Esophagus mucosa (tissue), 1 donor: ENCODE measurements at regions not wholly inside any gene's neighbourhood (a gene's known extent, or its start where the extent isn't known, plus 50 kb on each side); places are given as distances from the start of the nearest gene placed in this dataset.

ENCODE experiments used
- ATAC-seq: fragments of 200-7000 bp; cut with Tn5 transposase; one replicate; pipeline ENCODE4 v1.9.1; 2020
- donor health status: DM: yes; HTN: yes; CAD: no.

DNA sequence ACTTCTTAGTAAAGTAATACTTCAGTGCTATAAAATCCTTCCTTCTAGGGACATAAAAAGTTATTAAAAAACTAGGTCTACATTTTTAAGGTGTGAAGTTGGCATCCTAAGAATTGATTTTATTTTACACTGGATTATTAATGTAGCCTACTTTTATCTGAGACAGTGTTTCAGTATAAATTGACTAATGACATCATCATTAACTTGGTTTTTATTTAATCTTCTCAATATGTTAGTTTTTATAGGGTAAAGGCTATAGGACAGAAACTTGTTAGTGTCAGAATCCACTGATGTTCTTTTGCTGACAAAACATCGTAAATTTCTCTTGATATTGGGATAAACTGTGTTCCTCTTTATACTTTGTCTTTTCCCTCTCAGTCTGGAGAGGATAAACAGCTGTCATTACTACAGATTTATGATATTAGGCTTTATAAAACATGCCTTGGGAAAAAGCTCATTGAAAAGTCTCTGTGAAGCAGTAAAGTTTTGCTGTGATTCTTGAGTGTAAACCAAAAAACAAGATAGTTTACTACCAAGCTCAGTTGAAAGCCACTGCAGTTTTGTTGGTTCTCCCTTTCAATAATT is 569.9 kb downstream of the EPHA4 start:
- no peak for ATAC-seq

DNA sequence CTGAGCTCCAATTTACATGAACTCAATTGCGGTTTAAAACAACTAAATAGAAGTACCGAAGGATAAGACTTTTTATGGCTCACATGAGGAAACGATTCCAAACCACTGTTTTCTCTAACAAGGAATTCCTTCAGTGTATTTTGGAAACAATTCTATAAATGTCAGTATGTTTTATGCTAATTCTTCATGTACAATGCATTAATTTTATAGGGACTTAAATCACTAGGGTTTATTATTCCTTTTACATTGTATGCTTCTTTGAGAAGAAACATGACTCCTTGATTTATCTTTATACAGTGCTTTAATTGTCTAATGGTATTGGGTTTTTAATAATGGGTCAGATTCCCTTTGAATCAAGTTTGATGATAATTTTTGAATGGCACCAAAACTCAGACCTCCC is 566.8 kb downstream of the EPHA4 start:
- no peak for ATAC-seq

DNA sequence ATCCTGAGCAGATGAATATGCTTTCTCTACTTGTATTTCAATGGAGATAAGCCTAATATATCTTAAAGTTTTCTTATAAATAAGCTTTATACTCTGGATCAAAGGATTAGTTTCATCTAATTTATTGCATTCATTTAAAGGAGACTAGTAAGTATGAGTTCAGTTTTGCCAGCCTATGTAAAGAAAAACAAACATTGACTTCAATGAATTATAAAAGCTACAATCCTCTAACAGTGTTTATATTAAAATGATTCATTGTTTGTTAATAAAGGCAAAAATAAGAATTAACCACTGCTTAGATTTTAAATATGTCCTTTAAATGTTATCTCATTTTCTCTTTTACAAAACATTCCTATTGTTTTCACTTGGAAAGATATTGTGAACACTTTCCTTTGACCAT is 566.0 kb downstream of the EPHA4 start:
- no peak for ATAC-seq

DNA sequence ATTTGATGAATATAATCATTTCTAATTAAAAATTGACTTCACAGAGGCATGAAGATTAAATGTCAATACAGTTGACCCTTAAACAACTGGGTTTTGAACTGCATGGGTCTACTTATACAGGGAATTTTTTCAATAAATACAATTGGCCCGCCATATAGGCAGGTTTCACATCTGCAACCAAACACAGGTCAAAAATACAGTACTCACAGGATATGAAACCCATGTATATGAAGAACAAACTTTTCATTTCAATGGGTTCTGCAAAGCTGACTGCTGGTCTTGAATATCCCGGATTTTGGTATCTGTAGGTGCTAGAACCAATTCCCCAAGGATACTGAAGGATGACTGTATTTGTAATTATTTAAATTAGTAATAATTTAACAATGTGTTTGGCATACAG is 555.6 kb downstream of the EPHA4 start:
- ATAC-seq, result no peak

DNA sequence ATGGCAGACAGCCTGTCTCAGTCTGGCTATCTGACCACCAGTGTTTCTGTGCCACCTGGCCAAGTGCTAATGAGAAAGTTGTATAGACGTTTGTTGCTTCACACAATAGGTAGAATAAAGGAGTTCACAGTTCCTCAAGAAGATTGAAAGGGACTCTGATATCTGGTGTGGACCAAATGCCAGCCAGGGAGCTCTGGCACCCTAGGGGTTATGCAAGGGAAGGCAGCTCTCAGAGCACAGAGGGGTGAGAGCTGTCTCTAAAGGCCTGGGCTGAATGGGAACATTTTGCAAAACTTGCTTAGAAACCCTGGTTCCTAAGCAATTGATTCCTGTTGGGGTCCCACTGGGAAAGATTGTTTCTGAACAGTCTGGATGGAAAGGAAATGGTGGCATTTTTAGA is 553.8 kb downstream of the EPHA4 start:
- ATAC-seq, result no peak

DNA sequence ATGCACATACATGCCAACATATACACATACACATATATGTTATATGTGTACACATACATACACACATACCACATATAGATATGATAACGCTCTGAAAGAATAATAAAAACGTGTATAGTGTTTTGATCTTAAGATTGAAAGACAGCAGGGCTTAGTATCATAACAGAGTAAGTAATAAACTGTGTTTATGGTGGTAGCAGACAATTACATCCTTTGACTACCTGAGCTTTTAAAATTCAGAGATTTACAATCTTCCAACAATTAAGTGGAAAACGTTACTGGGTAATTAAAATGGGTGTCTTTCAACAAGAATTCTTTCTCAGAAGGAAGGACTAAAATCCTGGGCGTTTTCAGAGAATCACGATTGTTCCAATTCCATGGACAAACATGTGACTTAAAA is 552.4 kb downstream of the EPHA4 start:
- no peak for ATAC-seq

DNA sequence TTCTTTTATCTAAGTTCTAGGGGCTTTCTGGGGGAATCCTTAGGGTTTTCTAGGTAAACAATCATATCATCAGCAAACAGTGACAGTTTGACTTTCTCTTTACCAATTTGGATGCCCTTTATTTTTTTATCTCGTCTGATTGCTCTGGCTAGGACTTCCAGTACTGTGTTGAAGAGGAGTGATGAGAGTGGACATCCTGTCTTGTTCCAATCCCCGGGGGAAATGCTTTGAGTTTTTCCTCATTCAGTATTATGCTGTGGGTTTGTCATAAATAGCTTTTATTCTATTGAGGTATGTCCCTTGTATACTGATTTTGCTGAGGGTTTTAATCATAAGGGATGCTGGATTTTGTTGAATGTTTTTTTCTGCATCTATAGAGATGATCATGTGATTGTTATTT is 549.5 kb downstream of the EPHA4 start:
- no peak for ATAC-seq

DNA sequence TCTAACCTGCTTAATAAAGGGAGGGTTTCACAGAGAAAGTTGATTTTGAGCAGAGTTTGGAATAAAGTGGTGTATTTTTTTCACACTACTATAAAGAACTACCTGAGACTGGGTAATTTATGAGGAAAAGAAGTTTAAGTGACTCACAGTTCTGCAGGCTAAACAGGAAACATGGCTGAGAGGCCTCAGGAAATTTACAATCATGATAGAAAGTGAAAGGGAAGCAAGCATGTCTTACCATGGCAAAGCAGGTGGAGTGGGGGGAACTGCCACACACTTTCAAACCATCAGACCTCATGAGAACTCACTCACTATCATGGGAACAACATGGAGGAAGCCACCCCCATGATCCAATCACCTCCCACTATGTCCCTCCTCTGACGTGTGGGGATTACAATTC is 546.7 kb downstream of the EPHA4 start:
- no peak for ATAC-seq

DNA sequence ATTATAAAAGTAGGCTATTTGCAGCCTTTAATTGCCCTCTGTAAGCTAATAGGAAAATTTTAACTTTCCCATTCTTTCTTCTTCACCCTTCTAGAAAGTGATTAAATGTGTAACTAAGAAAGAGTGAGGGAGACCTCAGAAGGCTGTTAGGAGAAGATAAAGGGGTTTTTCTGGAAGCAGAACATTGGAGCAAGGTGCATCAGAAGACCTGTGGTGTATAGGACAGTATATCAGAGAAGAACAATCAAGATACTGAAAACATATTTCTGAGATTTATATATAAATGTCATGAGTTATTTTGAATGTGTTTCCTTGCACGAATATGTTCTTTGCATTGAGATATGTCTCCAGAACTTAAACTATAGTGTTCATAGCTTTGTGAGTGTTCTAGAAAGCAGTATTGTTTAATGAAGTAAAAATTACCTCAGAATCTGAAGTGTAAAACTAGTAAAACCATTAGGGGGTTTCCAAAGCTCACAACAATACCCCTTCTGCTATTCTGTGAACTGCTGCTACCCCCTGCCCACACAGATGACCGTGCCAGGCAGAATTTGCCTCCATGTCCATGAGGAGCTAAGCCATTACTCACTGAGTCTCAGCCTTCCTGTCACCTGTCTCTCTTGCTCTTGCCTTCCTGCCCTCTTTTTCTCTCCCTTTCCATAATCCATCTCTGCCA is 537.9 kb downstream of the EPHA4 start:
- no peak for ATAC-seq

DNA sequence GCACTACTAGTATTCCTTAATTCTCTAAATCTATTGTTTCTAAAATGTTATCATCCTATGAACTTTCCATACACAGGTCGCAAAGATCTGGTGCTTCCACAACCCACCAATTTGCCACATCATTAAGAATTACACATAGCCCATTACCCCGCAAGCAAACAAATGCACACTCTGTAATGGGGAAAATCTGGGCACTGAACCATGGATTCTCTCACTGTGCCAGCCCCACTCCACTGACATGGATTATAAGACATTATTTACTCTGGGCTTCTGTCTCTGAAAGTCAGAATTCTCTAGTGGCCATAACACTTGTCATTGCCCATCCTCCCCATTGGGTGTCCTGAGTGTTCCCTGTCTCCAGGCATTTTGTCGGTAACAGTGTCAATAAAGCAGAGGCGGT is 537.1 kb downstream of the EPHA4 start:
- no peak for ATAC-seq

DNA sequence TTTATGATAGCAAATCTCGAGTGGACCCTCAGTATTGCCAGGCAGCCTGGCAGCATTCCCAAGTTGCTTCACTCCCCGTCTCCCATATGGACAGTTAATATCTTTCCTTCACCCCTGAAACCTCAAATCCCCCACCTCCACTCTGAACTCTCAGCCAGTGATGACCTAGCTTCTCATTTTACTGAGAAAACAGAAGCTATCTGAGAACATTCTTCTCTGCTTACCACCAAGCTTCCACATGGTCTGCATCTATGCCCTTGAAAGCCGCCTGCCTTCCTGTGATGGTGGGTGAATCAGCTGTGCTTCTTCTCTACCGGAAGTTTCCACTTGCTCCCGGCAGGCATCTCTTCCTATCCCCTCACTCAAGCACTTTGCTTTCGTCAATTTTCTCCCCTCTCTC is 529.2 kb downstream of the EPHA4 start:
- ATAC-seq, result no peak

DNA sequence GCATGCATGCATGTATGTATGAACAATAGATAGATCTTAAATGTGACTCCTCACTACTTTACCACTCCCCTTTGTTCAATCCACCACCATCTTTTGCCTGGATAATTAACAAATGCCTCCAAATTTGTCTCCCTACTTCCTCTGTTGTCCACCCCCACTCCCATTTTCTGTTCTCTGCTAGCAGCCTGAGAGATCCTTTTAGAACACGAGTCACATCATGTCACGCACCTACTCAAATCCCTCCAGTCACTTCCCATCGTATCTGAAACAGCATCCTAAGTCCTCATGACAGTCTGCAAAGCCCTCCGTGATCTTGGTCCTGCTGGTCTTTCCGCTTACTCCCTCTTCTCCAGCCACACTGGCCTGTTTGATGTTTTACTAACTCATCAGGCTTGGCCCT is 527.3 kb downstream of the EPHA4 start:
- ATAC-seq, result no peak

DNA sequence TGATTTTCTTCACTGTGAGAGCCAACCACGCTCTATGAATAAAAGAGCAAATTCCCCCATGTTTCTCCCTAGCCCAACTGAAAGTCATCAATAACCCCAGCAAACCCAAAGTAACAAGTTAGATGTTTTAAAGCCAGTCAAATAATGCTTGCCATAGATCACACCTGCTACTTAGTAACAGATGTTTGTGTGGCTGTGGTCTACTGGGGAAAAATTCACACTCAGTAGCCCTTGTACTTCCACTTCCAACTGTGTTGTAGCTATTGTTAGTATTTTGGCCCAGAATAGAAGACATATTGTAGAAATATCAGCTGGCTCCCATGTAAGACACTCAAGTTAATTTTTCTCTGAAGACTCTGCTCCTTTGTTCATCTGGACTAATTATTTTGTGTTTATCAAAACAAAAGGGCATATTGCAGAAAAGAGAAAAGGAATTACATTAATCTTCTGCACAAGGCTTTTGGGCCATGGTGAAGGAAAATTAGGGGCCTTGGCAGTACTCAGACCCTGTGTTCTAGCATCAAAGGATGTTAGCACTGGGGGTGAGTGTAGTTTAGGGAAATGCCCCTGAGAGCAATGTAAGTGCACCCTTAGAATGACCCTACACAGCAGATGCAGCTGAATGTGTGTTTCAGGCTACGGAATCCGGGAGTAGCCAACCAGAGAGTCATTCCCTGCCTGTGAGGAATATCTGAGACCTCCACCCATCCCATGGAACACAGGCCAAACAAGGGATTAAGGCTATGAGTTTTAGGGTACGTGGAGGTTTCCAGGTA is 521.9 kb downstream of the EPHA4 start:
- ATAC-seq, result no peak

DNA sequence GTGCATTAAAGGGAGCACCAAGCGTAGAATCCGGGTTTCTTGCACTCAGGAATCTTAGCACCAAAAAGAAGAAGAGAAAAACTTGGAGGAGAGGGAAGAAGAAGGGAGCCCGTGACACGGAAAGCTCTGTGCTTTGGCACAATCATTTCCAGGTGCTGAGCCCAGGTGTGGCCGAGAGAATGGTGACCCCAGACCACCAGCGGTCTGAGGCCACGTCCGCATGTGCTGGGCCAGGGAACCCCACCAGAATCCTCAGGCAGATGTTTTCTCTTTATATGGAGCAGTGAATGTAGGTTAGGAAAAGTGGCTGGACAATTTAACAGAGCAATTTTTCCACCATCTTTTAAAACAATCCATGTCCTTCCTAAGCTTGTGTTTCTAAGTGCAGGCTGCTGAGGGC is 520.9 kb downstream of the EPHA4 start:
- ATAC-seq, result no peak

DNA sequence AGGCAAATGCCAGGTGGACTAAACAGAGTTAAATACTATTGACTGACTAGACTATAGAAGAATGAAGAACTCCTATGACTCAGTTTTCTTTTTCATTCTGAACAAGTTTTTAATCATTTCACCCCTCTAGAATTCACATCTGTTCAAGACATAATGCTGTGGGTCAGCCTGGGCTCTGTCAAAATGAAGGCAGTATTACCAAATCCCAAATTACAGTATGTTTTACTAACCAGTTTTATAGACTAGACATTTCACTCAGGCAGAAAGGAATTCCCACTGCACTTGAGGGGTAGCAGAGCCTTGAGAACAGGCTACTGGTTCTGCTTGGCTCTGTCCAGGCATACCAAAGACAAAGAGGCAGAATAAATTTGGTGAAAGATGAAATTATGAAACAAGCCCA is 511.7 kb downstream of the EPHA4 start:
- ATAC-seq, result no peak

DNA sequence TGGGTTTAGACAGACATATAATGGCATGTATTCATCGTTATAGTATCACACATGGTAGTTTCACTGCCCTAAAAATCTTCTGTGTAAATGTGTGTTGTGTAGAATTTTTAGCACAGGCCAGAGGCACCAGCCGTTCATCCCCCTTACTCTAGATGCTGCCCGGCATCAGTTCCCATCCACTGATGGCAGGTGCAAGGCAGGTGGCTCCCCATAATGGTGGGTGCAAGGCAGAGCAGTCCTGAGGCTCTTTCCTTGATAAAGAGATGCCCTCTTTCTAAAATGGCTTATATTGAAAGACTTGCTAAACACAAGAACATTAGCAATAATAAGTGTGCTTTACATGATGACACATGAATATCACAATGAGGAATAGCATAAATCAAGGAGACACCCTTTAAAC is 508.5 kb downstream of the EPHA4 start:
- ATAC-seq, result no peak

DNA sequence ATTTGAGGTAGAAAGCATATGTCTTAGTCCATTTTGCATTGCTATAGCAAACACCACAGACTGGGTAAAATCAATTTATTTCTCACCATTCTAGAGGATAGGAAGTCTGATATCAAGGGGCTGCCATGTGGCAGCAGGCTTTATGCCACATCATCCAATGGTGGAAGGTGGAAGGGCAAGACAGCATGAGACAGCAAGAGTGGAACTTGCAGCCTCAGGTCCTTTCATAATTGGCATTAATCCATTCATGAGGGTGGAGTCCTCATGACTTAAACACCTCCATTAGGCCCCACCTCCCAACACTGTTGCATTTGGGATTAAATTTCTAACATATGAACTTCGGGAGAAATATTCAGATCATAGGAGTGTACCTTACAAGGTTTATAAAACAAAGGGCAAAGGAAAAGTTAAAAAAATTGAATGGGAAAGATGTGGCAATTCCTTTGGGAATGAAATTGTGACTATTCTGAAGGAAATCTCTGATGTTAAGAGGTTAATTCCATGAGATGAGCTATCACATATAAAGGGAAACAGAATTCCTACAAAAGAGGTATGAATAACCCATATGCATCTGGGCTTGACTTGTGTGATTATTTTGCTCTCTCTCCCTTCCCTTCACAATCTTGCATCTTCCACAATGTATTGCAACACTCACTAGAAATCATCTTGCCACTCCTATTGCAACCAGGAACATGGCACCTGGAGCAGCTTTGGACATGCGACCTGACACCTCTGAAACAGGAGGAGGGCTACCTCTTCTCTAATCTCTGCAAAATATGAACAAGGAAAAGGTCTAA is 507.8 kb downstream of the EPHA4 start:
- no peak for ATAC-seq

DNA sequence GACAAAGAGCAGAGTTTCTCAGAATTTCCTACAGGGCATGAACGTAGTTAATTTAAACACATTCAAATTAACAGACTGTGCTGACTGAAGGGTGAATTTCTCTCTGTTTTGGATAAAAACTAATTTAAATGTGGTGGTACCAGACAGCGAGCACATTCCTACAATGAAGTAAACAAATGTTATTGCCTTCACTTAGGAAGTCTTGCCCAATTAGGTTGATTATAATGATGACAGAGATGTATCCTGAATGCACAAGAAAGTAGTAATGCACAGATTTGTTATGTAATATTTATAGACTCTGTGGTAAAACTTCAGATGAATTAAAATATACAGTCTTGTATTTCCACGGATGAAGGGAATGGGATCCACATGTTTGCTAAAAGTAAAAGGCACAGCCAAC is 507.2 kb downstream of the EPHA4 start:
- ATAC-seq, result no peak

DNA sequence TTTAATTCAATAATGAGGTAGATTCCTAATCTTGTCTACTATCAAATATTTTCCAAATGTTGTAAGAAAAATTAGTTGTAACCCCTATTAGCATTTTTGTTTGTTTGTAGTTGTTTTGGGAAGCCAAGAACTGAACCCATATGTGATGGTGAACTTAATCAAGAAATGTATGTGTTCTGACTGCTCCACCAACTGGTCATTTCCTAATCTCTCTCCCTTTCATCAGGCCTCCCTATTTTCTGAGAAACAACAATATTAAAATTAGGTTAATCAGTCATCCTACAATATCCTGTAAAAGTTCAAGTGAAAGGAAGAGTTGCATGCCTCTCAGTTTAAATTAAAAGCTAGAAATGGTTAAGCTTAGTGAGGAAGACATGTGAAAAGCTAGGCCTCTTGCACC is 504.0 kb downstream of the EPHA4 start:
- ATAC-seq, result no peak

DNA sequence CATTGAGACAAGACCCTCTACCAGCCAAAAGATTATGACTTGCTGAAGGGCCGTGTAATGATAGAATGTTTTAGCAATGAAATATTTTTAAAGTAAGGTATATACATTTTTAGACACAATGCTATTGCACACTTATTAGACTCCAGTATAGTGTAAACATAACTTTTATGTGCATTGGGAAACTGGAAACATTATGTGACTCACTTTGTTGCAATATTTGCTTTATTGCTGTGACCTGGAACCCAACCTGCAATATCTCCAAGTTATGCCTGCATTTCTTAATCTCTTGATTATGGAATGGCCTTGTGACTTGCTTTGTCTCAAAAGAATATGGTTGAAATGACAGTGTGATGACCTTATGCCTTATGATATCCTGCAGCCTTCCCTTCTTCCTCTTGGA is 502.0 kb downstream of the EPHA4 start:
- ATAC-seq, result no peak

DNA sequence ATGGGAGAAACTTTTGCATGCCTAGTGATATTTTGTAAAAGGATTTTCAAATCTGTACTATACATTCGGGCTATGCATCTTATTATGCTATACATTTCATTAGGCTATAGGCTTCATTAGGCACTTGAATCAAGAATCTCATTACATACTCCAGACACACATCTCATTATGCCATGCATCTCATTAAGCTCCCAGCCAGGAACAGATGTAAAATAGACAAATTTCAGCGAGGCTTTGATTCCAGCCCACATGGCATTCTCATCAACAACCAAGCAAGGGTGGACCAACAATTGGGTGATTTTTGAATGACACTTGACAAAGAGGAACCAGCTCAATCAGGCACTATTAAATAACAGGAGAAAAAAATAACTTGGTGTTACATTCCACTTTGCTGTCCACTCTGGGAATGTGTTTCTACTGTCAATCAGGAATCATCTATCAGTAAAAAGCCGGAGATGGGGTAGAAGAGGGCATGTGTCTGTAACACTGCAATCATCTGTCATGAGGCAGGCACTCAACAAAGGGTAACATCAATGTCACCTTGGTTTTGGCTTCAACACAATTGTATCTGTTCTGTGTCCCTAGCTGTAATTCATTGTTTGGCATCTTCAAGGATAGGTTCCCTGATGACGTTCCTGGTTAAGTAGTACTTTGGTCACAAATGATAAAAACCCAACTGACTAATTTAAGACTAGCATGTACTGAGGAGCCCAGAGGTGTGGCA is 498.6 kb downstream of the EPHA4 start:
- ATAC-seq, result no peak

DNA sequence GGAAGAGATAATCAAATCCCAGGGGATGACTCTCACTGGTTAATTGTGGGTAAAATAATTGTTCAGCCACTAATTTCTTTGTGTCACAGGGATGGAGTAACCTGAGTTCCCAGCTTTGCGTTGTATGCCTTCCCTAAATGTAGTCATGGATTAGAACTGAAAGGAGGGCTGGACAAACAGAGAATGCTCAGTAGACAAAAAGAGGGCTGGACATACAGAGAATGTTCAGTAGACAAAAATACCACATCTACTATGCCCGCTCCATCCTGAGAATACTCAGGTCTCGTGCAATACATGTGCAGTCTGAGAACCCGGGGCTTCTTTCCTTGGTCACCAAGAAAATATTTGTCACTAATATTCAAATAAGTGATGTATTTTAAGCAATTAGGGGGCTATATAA is 497.9 kb downstream of the EPHA4 start:
- ATAC-seq, result no peak

DNA sequence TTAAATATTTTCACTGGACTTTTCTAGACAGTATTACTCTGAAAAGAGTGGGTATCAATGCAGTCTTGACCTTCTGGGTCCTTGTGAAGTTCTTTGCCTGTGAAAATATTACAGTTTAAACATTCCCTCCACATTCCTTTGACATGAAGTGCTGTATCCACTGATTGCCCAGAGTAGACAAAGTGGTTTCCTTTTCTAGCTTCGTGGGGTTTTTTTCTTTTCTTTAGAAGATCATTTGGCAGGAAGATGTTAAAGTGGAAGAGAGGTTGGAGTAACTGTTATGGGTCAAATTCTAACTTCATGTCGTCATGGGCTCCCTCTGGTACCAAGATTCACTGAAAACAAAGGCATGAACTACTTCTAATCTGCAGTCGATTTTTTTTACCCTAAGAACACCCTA is 496.9 kb downstream of the EPHA4 start:
- no peak for ATAC-seq
